GM23338 (cell line): ENCODE measurements at regions not wholly inside any gene's neighbourhood (a gene's known extent, or its start where the extent isn't known, plus 50 kb on each side); places are given as distances from the start of the nearest gene placed in this dataset.

Experiments
- ATAC-seq: fragments of 200-7000 bp; cut with Tn5 transposase; 3 replicates; pipeline ENCODE4 v1.9.1; 2020
- DNase-seq: peaks from one replicate; pipeline ENCODE4 v3.0.0-alpha.2; 2015; ENCODE audit warnings: low spot score
- H2AFZ ChIP-seq: fragments of 200-600 bp; sonication (generic); 2 replicates; pipeline ENCODE4 v1.8.0; 2016; ENCODE audit warnings: antibody characterized with exemption, mild to moderate bottlenecking, moderate library complexity
- H3F3A ChIP-seq: fragments of 200-600 bp; sonication (generic); replicated peaks from 2 replicates; pipeline ENCODE4 v1.8.0; 2017; ENCODE audit warnings: antibody characterized with exemption, mixed run types, low read depth
- H3K27ac ChIP-seq: fragments of 200-600 bp; sonication (generic); 2 replicates; pipeline ENCODE4 v1.6.1; 2016; ENCODE audit warnings: low read depth
- H3K27me3 ChIP-seq: fragments of 200-600 bp; sonication (generic); 2 replicates; pipeline ENCODE4 v1.8.0; 2016; ENCODE audit warnings: mild to moderate bottlenecking, mixed run types, moderate library complexity; ENCODE audit not compliant: insufficient read depth
- H3K36me3 ChIP-seq: fragments of 200-600 bp; sonication (generic); 2 replicates; pipeline ENCODE4 v1.8.0; 2016; ENCODE audit warnings: mild to moderate bottlenecking; ENCODE audit not compliant: insufficient read depth
- H3K4me1 ChIP-seq: fragments of 200-600 bp; sonication (generic); 2 replicates; pipeline ENCODE4 v1.8.0; 2016; ENCODE audit warnings: mild to moderate bottlenecking, moderate library complexity; ENCODE audit not compliant: insufficient read depth
- H3K4me2 ChIP-seq: fragments of 200-600 bp; sonication (generic); 2 replicates; pipeline ENCODE4 v1.7.1; 2017; ENCODE audit warnings: mixed run types
- H3K4me3 ChIP-seq: fragments of 200-600 bp; sonication (generic); 2 replicates; pipeline ENCODE4 v1.6.1; 2016; ENCODE audit warnings: mixed run types
- H3K79me2 ChIP-seq: fragments of 200-600 bp; sonication (generic); replicated peaks from 2 replicates; pipeline ENCODE4 v1.8.0; 2017; ENCODE audit warnings: mild to moderate bottlenecking; ENCODE audit not compliant: insufficient read depth
- H3K9me2 ChIP-seq: fragments of 200-600 bp; sonication (generic); 2 replicates; pipeline ENCODE4 v1.8.0; 2017; ENCODE audit not compliant: insufficient read depth
- H4K20me1 ChIP-seq: fragments of 200-600 bp; sonication (generic); replicated peaks from 2 replicates; pipeline ENCODE4 v1.8.0; 2017; ENCODE audit warnings: mild to moderate bottlenecking; ENCODE audit not compliant: insufficient read depth
- H3K27ac Mint-ChIP-seq: 2 replicates; pipeline ENCODE4 v1.8.0; 2020; ENCODE audit warnings: inconsistent platforms, mild to moderate bottlenecking, moderate library complexity, mixed read lengths
- H3K27me3 Mint-ChIP-seq: 3 replicates; pipeline ENCODE4 v1.8.0; 2022; ENCODE audit warnings: low read depth, mild to moderate bottlenecking, moderate library complexity, mixed read lengths, inconsistent platforms; ENCODE audit not compliant: insufficient read depth, poor library complexity
- H3K36me3 Mint-ChIP-seq: 3 replicates; pipeline ENCODE4 v1.8.0; 2021; ENCODE audit warnings: low read depth, mild to moderate bottlenecking, inconsistent platforms, moderate library complexity, mixed read lengths
- H3K4me1 Mint-ChIP-seq: 3 replicates; pipeline ENCODE4 v1.8.0; 2020; ENCODE audit warnings: mild to moderate bottlenecking, inconsistent platforms, mixed read lengths
- H3K4me3 Mint-ChIP-seq: 3 replicates; pipeline ENCODE4 v1.8.0; 2021; ENCODE audit warnings: moderate library complexity, mild to moderate bottlenecking, inconsistent platforms, mixed read lengths
- H3K9me3 Mint-ChIP-seq: 3 replicates; pipeline ENCODE4 v1.8.0; 2020; ENCODE audit warnings: moderate library complexity, mild to moderate bottlenecking, inconsistent platforms, mixed read lengths
- CREB1 ChIP-seq: fragments of 250-450 bp; sonication (Bioruptor Pico); IDR thresholded peaks from 2 replicates; pipeline ENCODE4 v1.5.0; 2020; ENCODE audit warnings: low read depth, mild to moderate bottlenecking, moderate library complexity
- EZH2 ChIP-seq: fragments of 200-600 bp; sonication (generic); IDR thresholded peaks from one replicate; pipeline ENCODE4 v1.8.0; 2017; ENCODE audit warnings: antibody characterized with exemption, mild to moderate bottlenecking, low read depth; ENCODE audit not compliant: unreplicated experiment
- EZH2phosphoT487 ChIP-seq: fragments of 200-600 bp; sonication (generic); IDR thresholded peaks from one replicate; pipeline ENCODE4 v1.8.1; 2018; ENCODE audit warnings: antibody characterized with exemption; ENCODE audit not compliant: unreplicated experiment
- JUNB ChIP-seq: IDR thresholded peaks from one replicate; pipeline ENCODE4 v1.6.1; 2016; ENCODE audit warnings: antibody characterized with exemption; ENCODE audit not compliant: unreplicated experiment
- NANOG ChIP-seq: IDR thresholded peaks from 2 replicates; pipeline ENCODE4 v1.6.1; 2016; ENCODE audit warnings: antibody characterized with exemption, borderline replicate concordance
- POLR2AphosphoS5 ChIP-seq: IDR thresholded peaks from 2 replicates; pipeline ENCODE4 v1.6.1; 2016; ENCODE audit warnings: antibody characterized with exemption, low read depth
- STAT1 ChIP-seq: IDR thresholded peaks from one replicate; pipeline ENCODE4 v1.6.1; 2016; ENCODE audit warnings: antibody characterized with exemption; ENCODE audit not compliant: unreplicated experiment
- ZNF114 ChIP-seq: fragments of 250-450 bp; sonication (Bioruptor Pico); IDR thresholded peaks from 2 replicates; pipeline ENCODE4 v1.5.0; 2020; ENCODE audit warnings: mild to moderate bottlenecking, moderate library complexity
- ZNF331 ChIP-seq: fragments of 250-450 bp; sonication (Bioruptor Pico); IDR thresholded peaks from 2 replicates; pipeline ENCODE4 v1.5.0; 2020; ENCODE audit warnings: low read depth, mild to moderate bottlenecking, moderate library complexity
- TF ChIP-seq, protein P1 (sequence below): IDR thresholded peaks from one replicate; pipeline ENCODE4 v1.6.1; 2018; ENCODE audit warnings: antibody characterized with exemption; ENCODE audit not compliant: unreplicated experiment
- TF ChIP-seq, protein P2 (sequence below), 2 experiments: fragments of 200-600 bp in 1 of 2; sonication (generic) in 1 of 2; conservative IDR thresholded peaks; 2 replicates each; pipeline versions ENCODE4 v1.5.1 to v1.6.1; 2016 to 2017; ENCODE audit warnings: antibody characterized with exemption in 2 of 2, low read depth in 2 of 2, mild to moderate bottlenecking in 2 of 2, moderate library complexity in 1 of 2
- TF ChIP-seq, protein P3 (sequence below): IDR thresholded peaks from 2 replicates; pipeline ENCODE4 v1.6.1; 2016; ENCODE audit warnings: antibody characterized with exemption
- TF ChIP-seq, protein P4 (sequence below): fragments of 250-450 bp; sonication (Bioruptor Pico); IDR thresholded peaks from 2 replicates; pipeline ENCODE4 v1.5.0; 2020; ENCODE audit warnings: mild to moderate bottlenecking, moderate library complexity

DNA sequence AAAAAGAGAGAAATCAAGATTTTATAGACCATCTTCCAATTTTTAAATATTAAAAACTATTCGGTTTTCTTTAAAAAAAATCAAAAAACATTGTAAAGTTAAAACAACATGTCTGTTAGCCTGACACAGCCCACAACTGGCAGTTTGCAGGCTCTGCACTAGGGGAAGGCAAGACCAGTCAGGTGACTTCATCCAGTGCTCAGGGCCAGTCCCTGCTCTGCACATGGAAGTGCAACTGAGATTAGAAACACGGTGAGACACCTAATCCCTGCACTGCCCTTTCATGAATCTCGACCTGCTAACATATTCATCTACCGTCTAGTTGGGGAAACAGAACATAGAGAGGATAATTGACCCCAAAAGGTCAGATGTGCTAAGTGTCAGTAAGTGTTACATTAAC, 135.2 kb downstream of the BARD1 start:
- Mint-ChIP-seq H3K27me3 (peaks cover 4% of the 10 kb centered on the region), H3K4me3 (no peak overlapping the region), H3K9me3 (no peaks in the 10 kb centered on the region), H3K4me1 (no peaks in the 10 kb centered on the region), H3K36me3 (no peaks in the 10 kb centered on the region), H3K27ac (no peak overlapping the region)
- Histone ChIP-seq H2AFZ (no peak overlapping the region), H3K4me3 (no peak overlapping the region), H3K4me1 (no peaks in the 10 kb centered on the region), H4K20me1 (no peaks in the 10 kb centered on the region), H3K27ac (no peak overlapping the region), H3K9me2 (peaks cover 6% of the 10 kb centered on the region; the same call in 1 of the 2 replicates), H3K4me2 (no peak overlapping the region), H3K36me3 (no peaks in the 10 kb centered on the region), H3F3A (no peaks in the 10 kb centered on the region), H3K27me3 (no peaks in the 10 kb centered on the region), H3K79me2 (no peaks in the 10 kb centered on the region)
- DNase-seq (no peak), ATAC-seq (peak; percentile 25; the same call in 1 of the 3 replicates)
- TF ChIP-seq JUNB (no peak), POLR2AphosphoS5 (no peak), NANOG (no peak), ZNF114 (CRISPR knock-in tag) (no peak), ZNF331 (CRISPR knock-in tag) (no peak), STAT1 (no peak), CREB1 (CRISPR knock-in tag) (no peak), EZH2 (no peak), EZH2phosphoT487 (no peak)
- TF ChIP-seq, protein P1, sequence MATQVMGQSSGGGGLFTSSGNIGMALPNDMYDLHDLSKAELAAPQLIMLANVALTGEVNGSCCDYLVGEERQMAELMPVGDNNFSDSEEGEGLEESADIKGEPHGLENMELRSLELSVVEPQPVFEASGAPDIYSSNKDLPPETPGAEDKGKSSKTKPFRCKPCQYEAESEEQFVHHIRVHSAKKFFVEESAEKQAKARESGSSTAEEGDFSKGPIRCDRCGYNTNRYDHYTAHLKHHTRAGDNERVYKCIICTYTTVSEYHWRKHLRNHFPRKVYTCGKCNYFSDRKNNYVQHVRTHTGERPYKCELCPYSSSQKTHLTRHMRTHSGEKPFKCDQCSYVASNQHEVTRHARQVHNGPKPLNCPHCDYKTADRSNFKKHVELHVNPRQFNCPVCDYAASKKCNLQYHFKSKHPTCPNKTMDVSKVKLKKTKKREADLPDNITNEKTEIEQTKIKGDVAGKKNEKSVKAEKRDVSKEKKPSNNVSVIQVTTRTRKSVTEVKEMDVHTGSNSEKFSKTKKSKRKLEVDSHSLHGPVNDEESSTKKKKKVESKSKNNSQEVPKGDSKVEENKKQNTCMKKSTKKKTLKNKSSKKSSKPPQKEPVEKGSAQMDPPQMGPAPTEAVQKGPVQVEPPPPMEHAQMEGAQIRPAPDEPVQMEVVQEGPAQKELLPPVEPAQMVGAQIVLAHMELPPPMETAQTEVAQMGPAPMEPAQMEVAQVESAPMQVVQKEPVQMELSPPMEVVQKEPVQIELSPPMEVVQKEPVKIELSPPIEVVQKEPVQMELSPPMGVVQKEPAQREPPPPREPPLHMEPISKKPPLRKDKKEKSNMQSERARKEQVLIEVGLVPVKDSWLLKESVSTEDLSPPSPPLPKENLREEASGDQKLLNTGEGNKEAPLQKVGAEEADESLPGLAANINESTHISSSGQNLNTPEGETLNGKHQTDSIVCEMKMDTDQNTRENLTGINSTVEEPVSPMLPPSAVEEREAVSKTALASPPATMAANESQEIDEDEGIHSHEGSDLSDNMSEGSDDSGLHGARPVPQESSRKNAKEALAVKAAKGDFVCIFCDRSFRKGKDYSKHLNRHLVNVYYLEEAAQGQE: no peak
- TF ChIP-seq, protein P2, sequence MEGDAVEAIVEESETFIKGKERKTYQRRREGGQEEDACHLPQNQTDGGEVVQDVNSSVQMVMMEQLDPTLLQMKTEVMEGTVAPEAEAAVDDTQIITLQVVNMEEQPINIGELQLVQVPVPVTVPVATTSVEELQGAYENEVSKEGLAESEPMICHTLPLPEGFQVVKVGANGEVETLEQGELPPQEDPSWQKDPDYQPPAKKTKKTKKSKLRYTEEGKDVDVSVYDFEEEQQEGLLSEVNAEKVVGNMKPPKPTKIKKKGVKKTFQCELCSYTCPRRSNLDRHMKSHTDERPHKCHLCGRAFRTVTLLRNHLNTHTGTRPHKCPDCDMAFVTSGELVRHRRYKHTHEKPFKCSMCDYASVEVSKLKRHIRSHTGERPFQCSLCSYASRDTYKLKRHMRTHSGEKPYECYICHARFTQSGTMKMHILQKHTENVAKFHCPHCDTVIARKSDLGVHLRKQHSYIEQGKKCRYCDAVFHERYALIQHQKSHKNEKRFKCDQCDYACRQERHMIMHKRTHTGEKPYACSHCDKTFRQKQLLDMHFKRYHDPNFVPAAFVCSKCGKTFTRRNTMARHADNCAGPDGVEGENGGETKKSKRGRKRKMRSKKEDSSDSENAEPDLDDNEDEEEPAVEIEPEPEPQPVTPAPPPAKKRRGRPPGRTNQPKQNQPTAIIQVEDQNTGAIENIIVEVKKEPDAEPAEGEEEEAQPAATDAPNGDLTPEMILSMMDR (conservative IDR thresholded peaks at IDR 0.05; ENCODE audit: low read depth in 2 of 2): no peak
- TF ChIP-seq, protein P3, sequence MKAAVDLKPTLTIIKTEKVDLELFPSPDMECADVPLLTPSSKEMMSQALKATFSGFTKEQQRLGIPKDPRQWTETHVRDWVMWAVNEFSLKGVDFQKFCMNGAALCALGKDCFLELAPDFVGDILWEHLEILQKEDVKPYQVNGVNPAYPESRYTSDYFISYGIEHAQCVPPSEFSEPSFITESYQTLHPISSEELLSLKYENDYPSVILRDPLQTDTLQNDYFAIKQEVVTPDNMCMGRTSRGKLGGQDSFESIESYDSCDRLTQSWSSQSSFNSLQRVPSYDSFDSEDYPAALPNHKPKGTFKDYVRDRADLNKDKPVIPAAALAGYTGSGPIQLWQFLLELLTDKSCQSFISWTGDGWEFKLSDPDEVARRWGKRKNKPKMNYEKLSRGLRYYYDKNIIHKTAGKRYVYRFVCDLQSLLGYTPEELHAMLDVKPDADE: no peak
- TF ChIP-seq, protein P4, sequence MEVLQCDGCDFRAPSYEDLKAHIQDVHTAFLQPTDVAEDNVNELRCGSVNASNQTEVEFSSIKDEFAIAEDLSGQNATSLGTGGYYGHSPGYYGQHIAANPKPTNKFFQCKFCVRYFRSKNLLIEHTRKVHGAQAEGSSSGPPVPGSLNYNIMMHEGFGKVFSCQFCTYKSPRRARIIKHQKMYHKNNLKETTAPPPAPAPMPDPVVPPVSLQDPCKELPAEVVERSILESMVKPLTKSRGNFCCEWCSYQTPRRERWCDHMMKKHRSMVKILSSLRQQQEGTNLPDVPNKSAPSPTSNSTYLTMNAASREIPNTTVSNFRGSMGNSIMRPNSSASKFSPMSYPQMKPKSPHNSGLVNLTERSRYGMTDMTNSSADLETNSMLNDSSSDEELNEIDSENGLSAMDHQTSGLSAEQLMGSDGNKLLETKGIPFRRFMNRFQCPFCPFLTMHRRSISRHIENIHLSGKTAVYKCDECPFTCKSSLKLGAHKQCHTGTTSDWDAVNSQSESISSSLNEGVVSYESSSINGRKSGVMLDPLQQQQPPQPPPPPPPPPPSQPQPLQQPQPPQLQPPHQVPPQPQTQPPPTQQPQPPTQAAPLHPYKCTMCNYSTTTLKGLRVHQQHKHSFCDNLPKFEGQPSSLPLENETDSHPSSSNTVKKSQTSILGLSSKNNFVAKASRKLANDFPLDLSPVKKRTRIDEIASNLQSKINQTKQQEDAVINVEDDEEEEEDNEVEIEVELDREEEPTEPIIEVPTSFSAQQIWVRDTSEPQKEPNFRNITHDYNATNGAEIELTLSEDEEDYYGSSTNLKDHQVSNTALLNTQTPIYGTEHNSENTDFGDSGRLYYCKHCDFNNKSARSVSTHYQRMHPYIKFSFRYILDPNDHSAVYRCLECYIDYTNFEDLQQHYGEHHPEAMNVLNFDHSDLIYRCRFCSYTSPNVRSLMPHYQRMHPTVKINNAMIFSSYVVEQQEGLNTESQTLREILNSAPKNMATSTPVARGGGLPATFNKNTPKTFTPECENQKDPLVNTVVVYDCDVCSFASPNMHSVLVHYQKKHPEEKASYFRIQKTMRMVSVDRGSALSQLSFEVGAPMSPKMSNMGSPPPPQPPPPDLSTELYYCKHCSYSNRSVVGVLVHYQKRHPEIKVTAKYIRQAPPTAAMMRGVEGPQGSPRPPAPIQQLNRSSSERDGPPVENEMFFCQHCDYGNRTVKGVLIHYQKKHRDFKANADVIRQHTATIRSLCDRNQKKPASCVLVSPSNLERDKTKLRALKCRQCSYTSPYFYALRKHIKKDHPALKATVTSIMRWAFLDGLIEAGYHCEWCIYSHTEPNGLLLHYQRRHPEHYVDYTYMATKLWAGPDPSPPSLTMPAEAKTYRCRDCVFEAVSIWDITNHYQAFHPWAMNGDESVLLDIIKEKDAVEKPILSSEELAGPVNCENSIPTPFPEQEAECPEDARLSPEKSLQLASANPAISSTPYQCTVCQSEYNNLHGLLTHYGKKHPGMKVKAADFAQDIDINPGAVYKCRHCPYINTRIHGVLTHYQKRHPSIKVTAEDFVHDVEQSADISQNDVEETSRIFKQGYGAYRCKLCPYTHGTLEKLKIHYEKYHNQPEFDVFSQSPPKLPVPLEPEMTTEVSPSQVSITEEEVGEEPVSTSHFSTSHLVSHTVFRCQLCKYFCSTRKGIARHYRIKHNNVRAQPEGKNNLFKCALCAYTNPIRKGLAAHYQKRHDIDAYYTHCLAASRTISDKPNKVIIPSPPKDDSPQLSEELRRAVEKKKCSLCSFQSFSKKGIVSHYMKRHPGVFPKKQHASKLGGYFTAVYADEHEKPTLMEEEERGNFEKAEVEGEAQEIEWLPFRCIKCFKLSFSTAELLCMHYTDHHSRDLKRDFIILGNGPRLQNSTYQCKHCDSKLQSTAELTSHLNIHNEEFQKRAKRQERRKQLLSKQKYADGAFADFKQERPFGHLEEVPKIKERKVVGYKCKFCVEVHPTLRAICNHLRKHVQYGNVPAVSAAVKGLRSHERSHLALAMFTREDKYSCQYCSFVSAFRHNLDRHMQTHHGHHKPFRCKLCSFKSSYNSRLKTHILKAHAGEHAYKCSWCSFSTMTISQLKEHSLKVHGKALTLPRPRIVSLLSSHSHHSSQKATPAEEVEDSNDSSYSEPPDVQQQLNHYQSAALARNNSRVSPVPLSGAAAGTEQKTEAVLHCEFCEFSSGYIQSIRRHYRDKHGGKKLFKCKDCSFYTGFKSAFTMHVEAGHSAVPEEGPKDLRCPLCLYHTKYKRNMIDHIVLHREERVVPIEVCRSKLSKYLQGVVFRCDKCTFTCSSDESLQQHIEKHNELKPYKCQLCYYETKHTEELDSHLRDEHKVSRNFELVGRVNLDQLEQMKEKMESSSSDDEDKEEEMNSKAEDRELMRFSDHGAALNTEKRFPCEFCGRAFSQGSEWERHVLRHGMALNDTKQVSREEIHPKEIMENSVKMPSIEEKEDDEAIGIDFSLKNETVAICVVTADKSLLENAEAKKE (CRISPR knock-in tag): no peak
